Keratinocyte (primary cell): ENCODE measurements at regions not wholly inside any gene's neighbourhood (a gene's known extent, or its start where the extent isn't known, plus 50 kb on each side); places are given as distances from the start of the nearest gene placed in this dataset.
"Not testable (repeated sequence)": the region's sequence is repeated elsewhere in the genome, so short reads cannot be mapped to it uniquely, and the experiment has no call there.

Source experiments
- CTCF ChIP-seq, 3 experiments: IDR thresholded peaks in 1 of 3; conservative IDR thresholded peaks in 1 of 3; optimal IDR thresholded peaks in 1 of 3; 2 replicates in 2 of 3; 3 replicates in 1 of 3; pipeline versions ENCODE3 to v1.5.1; 2011; ENCODE audit warnings: low read length in 3 of 3, mild to moderate bottlenecking in 3 of 3, moderate library complexity in 2 of 3, control low read depth in 1 of 3, inconsistent platforms in 1 of 3; ENCODE audit not compliant: insufficient read depth in 2 of 3; ENCODE audit errors: extremely low read depth in 1 of 3
- EZH2 ChIP-seq: IDR thresholded peaks from one replicate; pipeline ENCODE4 v1.6.1; 2012; ENCODE audit warnings: inconsistent platforms, mild to moderate bottlenecking, low read length, moderate library complexity

GRCh38 chr7:94321138-94321537, 73.6 kb upstream of the COL1A2 start:
- not testable (repeated sequence) for TF ChIP-seq CTCF (optimal IDR thresholded peaks at IDR 0.05 in 1 of 3, IDR thresholded peaks at IDR 0.05 in 1 of 3, conservative IDR thresholded peaks at IDR 0.05 in 1 of 3; ENCODE audit: extremely low read depth in 1 of 3, insufficient read depth in 2 of 3, low read length in 3 of 3); EZH2
